ENCODE measurements at regions not wholly inside any gene's neighbourhood (a gene's known extent, or its start where the extent isn't known, plus 50 kb on each side); places are given as distances from the start of the nearest gene placed in this dataset.

DNA sequence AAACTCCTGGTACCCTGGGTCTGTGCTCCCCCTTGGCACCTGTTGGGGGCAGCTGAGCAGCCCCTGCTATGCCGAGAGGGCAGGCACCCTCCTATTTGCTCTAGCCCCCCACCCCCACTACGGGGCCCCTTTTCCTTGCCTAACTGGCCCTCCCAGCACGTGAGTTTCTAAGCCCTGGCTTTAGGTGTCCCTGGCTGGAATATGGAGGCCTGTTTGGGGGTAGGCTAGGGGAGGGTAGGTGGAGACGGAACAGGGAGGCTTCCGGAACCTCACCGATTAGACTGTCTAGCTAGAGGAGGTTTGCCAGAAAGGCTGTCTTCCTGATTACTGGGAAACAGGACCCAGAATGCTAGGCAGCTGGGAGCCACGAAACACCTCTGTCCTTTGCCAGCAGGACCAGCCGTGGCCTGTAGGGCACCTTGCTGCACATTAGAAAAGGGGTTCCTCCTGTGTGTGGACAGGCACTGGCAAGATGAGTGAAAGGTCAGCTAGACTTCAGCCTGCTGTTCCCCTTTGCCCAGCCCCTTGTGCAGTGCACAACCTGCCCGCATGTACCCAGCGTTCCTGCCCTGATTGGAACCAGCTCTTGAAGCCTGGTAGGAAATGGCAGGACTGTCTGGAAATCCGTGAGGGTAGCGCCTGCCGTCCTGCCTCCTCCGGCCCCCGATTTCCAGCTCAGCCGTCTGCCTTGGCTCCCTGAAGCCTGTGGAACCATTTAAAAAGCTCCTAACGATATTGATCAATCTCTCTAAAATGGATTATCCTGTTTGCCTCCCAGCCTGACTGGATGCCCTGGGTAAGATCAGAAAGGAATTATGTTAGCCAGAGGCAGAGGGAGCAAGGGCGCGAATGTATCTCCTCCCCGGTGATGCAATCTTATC, 83.4 kb upstream of the GSE1 start:
- no peaks in the 10 kb centered on the region for H3K9me3 Mint-ChIP-seq
- DNase-seq: no peak
- Histone ChIP-seq H3K79me1 (ENCODE audit: insufficient read depth, low read depth, low read length, poor library complexity, severe bottlenecking) (no peaks in the 10 kb centered on the region), H4K91ac (ENCODE audit: insufficient read length, low read depth, low read length) (no peak overlapping the region), H2BK120ac (ENCODE audit: low read depth, low read length, poor library complexity, severe bottlenecking) (no peak overlapping the region), H3T11ph (ENCODE audit: low read length) (no peak overlapping the region), H3K14ac (ENCODE audit: insufficient read depth, low read length) (no peak overlapping the region; the same call in 1 of the 2 replicates), H2BK15ac (ENCODE audit: low read depth, low read length) (no peak overlapping the region), H2BK12ac (ENCODE audit: insufficient read length, low read depth, low read length) (no peak overlapping the region), H3K4me1 (ENCODE audit: insufficient read depth, low read length) (peaks cover 3% of the 10 kb centered on the region; the same call in 1 of the 2 replicates), H3K4ac (ENCODE audit: low read depth, low read length) (no peak overlapping the region), H4K8ac (replicated peaks; ENCODE audit: insufficient read length, low read depth, low read length) (no peak overlapping the region), H3K18ac (ENCODE audit: insufficient read length, low read depth, low read length) (no peak overlapping the region), H3K27ac (ENCODE audit: insufficient read length, low read depth, low read length) (no peak overlapping the region), H3K79me2 (ENCODE audit: insufficient read depth, low read length) (no peaks in the 10 kb centered on the region), H2AFZ (ENCODE audit: low read length) (no peak overlapping the region), H2BK5ac (ENCODE audit: insufficient read length, low read length) (no peak overlapping the region), H3K9me3 (ENCODE audit: control insufficient read depth, low read depth, low read length) (no peaks in the 10 kb centered on the region), H2BK20ac (ENCODE audit: low read depth, low read length, poor library complexity, severe bottlenecking) (no peak overlapping the region), H2AK5ac (ENCODE audit: insufficient read length, low read length) (no peak overlapping the region), H3K9ac (ENCODE audit: extremely low read depth, insufficient read length, low read length) (no peak overlapping the region), H3K56ac (ENCODE audit: insufficient read length, low read depth, low read length) (no peak overlapping the region), H4K5ac (ENCODE audit: insufficient read length, low read depth, low read length) (no peak overlapping the region), H3K27me3 (ENCODE audit: insufficient read depth, low read length) (no peaks in the 10 kb centered on the region), H4K20me1 (ENCODE audit: control insufficient read depth, insufficient read depth, insufficient read length) (no peaks in the 10 kb centered on the region), H3K23me2 (ENCODE audit: insufficient read length, low read depth, low read length, poor library complexity, severe bottlenecking) (no peaks in the 10 kb centered on the region), H3K23ac (ENCODE audit: insufficient read length, low read depth, low read length) (no peak overlapping the region), H3K4me2 (ENCODE audit: insufficient read depth, insufficient read length, low read length) (no peak overlapping the region)
- 0 out of 7 replicates have a peak overlapping the region, but pooled peaks of 1 of the 3 experiments have one; percentile 8 for H3K27ac Mint-ChIP-seq
- no CpG with 5 or more reads among the region's 20 CpGs for WGBS (ENCODE audit: extremely low coverage, insufficient read length, low lambda C conversion rate)
- H3K36me3 Mint-ChIP-seq (ENCODE audit: insufficient read depth in 1 of 3, low read depth in 3 of 3): no peaks in the 10 kb centered on the region; a peak in 1 of 7 replicates
- peaks cover 2% of the 10 kb centered on the region; the same call in 1 of the 2 replicates for H3K27me3 Mint-ChIP-seq (ENCODE audit: low read depth)
- no peak overlapping the region for H3K4me3 Mint-ChIP-seq
- TF ChIP-seq, protein P1, sequence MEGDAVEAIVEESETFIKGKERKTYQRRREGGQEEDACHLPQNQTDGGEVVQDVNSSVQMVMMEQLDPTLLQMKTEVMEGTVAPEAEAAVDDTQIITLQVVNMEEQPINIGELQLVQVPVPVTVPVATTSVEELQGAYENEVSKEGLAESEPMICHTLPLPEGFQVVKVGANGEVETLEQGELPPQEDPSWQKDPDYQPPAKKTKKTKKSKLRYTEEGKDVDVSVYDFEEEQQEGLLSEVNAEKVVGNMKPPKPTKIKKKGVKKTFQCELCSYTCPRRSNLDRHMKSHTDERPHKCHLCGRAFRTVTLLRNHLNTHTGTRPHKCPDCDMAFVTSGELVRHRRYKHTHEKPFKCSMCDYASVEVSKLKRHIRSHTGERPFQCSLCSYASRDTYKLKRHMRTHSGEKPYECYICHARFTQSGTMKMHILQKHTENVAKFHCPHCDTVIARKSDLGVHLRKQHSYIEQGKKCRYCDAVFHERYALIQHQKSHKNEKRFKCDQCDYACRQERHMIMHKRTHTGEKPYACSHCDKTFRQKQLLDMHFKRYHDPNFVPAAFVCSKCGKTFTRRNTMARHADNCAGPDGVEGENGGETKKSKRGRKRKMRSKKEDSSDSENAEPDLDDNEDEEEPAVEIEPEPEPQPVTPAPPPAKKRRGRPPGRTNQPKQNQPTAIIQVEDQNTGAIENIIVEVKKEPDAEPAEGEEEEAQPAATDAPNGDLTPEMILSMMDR (conservative IDR thresholded peaks at IDR 0.05): peak; percentile 21; the same call in 2 of the 3 replicates
- peaks cover 17 to 25% of the 10 kb centered on the region in 2 experiments for H3K4me1 Mint-ChIP-seq

Data from H9 (cell line).